Caco-2 (cell line): ENCODE measurements at regions not wholly inside any gene's neighbourhood (a gene's known extent, or its start where the extent isn't known, plus 50 kb on each side); places are given as distances from the start of the nearest gene placed in this dataset.

ENCODE experiments used
- BruUV-seq: library from RNA; stranded (reverse); fragments of 400-500 nt; replicated peaks from 2 replicates; lab custom pipeline; 2021; lab: Mats Ljungman, UMichigan
- CTCF ChIA-PET: fragments of 300-600 bp; sonication (Branson Sonifier 250); formaldehyde crosslinking; loops from one replicate; lab custom pipeline; 2022; ENCODE audit warnings: antibody characterized with exemption; lab: Charles Lee
- POLR2A ChIA-PET: fragments of 300-600 bp; sonication (Branson Sonifier 250); formaldehyde crosslinking; loops from one replicate; lab custom pipeline; 2022; ENCODE audit warnings: antibody characterized with exemption; lab: Charles Lee
- DNase-seq, 2 experiments: peaks; one replicate each; pipeline versions ENCODE4 v3.0.0 to v3.0.0-alpha.2; 2020 to 2022
- H3K27me3 ChIP-seq: replicated peaks from 2 replicates; pipeline ENCODE4 v1.6.0; 2011; ENCODE audit warnings: low read length; ENCODE audit not compliant: control insufficient read depth, insufficient read depth
- H3K36me3 ChIP-seq: 2 replicates; pipeline ENCODE4 v1.5.1; 2011; ENCODE audit warnings: low read length; ENCODE audit not compliant: control insufficient read depth, insufficient read depth
- H3K4me1 ChIP-seq: fragments of 250-450 bp; sonication (Bioruptor Pico); 2 replicates; pipeline ENCODE4 v1.5.1; 2020; ENCODE audit warnings: mild to moderate bottlenecking
- H3K4me3 ChIP-seq: 2 replicates; pipeline ENCODE4 v1.5.1; 2011; ENCODE audit warnings: low read depth, mild to moderate bottlenecking, control low read depth, low read length
- H3K9me3 ChIP-seq: fragments of 250-450 bp; sonication (Bioruptor Pico); 2 replicates; pipeline ENCODE4 v1.5.1; 2020; ENCODE audit warnings: mild to moderate bottlenecking, moderate library complexity
- H3K27ac Mint-ChIP-seq: one replicate; pipeline ENCODE4 v1.8.0; 2022; ENCODE audit warnings: mixed read lengths; ENCODE audit not compliant: unreplicated experiment
- H3K27me3 Mint-ChIP-seq: one replicate; pipeline ENCODE4 v1.8.0; 2022; ENCODE audit warnings: mixed read lengths; ENCODE audit not compliant: insufficient read depth, unreplicated experiment
- H3K36me3 Mint-ChIP-seq: one replicate; pipeline ENCODE4 v1.8.0; 2022; ENCODE audit warnings: mild to moderate bottlenecking, mixed read lengths; ENCODE audit not compliant: insufficient read depth, unreplicated experiment
- H3K4me1 Mint-ChIP-seq: one replicate; pipeline ENCODE4 v1.8.0; 2022; ENCODE audit warnings: low read depth, mixed read lengths; ENCODE audit not compliant: unreplicated experiment
- H3K4me3 Mint-ChIP-seq: one replicate; pipeline ENCODE4 v1.8.0; 2022; ENCODE audit warnings: mild to moderate bottlenecking, moderate library complexity, mixed read lengths; ENCODE audit not compliant: unreplicated experiment
- H3K9me3 Mint-ChIP-seq: one replicate; pipeline ENCODE4 v1.8.0; 2022; ENCODE audit warnings: mixed read lengths; ENCODE audit not compliant: unreplicated experiment
- intact Hi-C: fragments of 100-400 bp; cut with micrococcal nuclease; formaldehyde crosslinking; loops from one replicate; pipeline ENCODE4 v1.10.0; 2022; ENCODE audit not compliant: unreplicated experiment
- TF ChIP-seq, protein P1 (sequence below), 2 experiments: fragments of 200-600 bp in 1 of 2; IDR thresholded peaks; 1 replicate in 1 of 2; 2 replicates in 1 of 2; pipeline versions ENCODE4 v1.5.1 to v1.8.0; 2011 to 2022; ENCODE audit warnings: antibody characterized with exemption in 1 of 2, control low read depth in 1 of 2, inconsistent platforms in 1 of 2, low read depth in 1 of 2, low read length in 1 of 2, mild to moderate bottlenecking in 1 of 2, moderate library complexity in 1 of 2; ENCODE audit not compliant: insufficient read depth in 1 of 2, severe bottlenecking in 1 of 2, unreplicated experiment in 1 of 2

GRCh38 chr1:178030467-178030866 is 60.6 kb upstream of the SEC16B start:
- TF ChIP-seq, protein P1, sequence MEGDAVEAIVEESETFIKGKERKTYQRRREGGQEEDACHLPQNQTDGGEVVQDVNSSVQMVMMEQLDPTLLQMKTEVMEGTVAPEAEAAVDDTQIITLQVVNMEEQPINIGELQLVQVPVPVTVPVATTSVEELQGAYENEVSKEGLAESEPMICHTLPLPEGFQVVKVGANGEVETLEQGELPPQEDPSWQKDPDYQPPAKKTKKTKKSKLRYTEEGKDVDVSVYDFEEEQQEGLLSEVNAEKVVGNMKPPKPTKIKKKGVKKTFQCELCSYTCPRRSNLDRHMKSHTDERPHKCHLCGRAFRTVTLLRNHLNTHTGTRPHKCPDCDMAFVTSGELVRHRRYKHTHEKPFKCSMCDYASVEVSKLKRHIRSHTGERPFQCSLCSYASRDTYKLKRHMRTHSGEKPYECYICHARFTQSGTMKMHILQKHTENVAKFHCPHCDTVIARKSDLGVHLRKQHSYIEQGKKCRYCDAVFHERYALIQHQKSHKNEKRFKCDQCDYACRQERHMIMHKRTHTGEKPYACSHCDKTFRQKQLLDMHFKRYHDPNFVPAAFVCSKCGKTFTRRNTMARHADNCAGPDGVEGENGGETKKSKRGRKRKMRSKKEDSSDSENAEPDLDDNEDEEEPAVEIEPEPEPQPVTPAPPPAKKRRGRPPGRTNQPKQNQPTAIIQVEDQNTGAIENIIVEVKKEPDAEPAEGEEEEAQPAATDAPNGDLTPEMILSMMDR (IDR thresholded peaks at IDR 0.05; ENCODE audit: insufficient read depth in 1 of 2, low read depth in 1 of 2, low read length in 1 of 2, severe bottlenecking in 1 of 2, unreplicated experiment in 1 of 2), result no peak
- DNase-seq, result no peak
- H3K9me3 ChIP-seq, result no peaks in the 10 kb centered on the region
- Mint-ChIP-seq H3K9me3 (no peaks in the 10 kb centered on the region), H3K4me1 (peaks cover 13% of the 10 kb centered on the region), H3K36me3 (no peaks in the 10 kb centered on the region), H3K27me3 (no peaks in the 10 kb centered on the region), H3K4me3 (no peak overlapping the region), H3K27ac (no peak overlapping the region)
- no peaks in the 10 kb centered on the region for H3K36me3 ChIP-seq
- ChIA-PET POLR2A (no interaction called here), CTCF (no interaction called here)
- no TSS peak for BruUV-seq
- H3K27me3 ChIP-seq, result no peaks in the 10 kb centered on the region
- H3K4me3 ChIP-seq, result no peak overlapping the region
- intact Hi-C loops, result no loop called here
- peaks cover 29% of the 10 kb centered on the region for H3K4me1 ChIP-seq

DNA sequence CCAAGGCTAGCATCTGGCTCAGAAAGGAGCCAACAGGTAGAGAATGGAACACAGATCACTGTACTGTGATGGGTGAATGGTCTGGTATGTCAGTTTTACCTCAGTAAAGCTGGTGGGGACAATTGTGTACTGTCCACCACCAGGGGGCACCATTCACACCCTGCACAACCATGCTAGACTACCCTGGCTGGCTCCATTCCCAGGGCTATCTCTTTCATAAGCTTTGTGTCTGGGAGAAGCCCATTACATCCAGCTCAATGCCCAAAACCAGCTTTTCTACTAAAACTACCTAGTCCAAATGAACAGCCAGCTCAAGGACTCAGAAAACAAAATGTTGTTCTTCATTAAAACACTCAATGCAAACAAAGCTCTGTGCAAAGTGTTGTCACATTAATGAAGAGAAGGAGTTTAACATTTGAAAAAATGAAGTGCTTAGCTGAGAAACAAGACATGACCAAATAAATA is 62.0 kb upstream of the RASAL2 start:
- H3K27me3 Mint-ChIP-seq, result no peaks in the 10 kb centered on the region
- POLR2A ChIA-PET, result interaction anchor here (0.5 kb wide), 1 partner anchor 61 kb away, joined by 3 read pairs; no protein-coding TSS in a partner anchor
- intact Hi-C loops, result loop anchor here (1.0 kb wide), 4 partner anchors 24 to 251 kb away; no protein-coding TSS in a partner anchor
- no peak overlapping the region for H3K27ac Mint-ChIP-seq
- no TSS peak for BruUV-seq
- TF ChIP-seq, protein P1 (IDR thresholded peaks at IDR 0.05; ENCODE audit: insufficient read depth in 1 of 2, low read depth in 1 of 2, low read length in 1 of 2, severe bottlenecking in 1 of 2, unreplicated experiment in 1 of 2), result peak; percentile 76 to 91
- H3K4me1 Mint-ChIP-seq, result peaks cover 13% of the 10 kb centered on the region
- Histone ChIP-seq H3K27me3 (no peaks in the 10 kb centered on the region), H3K36me3 (no peaks in the 10 kb centered on the region), H3K4me3 (no peak overlapping the region), H3K4me1 (peaks cover 29% of the 10 kb centered on the region), H3K9me3 (no peaks in the 10 kb centered on the region)
- DNase-seq, result peak; percentile 80 to 83
- CTCF ChIA-PET, result interaction anchor here (0.6 to 1.9 kb wide), 14 partner anchors 8 to 487 kb away, joined by 3 to 13 read pairs (median 4); partner anchors contain the start of gene RASAL2
- H3K9me3 Mint-ChIP-seq, result no peaks in the 10 kb centered on the region
- H3K36me3 Mint-ChIP-seq, result no peaks in the 10 kb centered on the region
- H3K4me3 Mint-ChIP-seq, result no peak overlapping the region

DNA sequence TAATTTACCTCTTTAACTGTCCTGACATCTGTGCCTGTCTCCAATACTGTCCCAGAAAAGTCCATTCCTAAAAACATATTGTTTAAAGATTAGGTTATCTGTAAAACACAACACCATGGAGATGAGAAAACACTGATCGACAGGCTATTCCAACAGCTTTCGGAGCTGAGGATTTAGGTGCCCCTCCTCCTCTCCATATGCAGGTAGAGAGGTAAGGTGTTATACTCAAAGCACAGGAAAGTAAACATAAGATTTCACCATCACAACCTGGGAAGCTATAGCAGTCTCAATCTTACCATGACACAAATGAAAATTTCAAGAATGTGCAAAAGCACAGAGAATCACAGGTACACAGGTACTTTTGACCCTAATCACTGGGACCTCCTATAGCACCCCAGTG is 60.9 kb upstream of the RASAL2 start:
- Mint-ChIP-seq H3K4me1 (peaks cover 13% of the 10 kb centered on the region), H3K9me3 (no peaks in the 10 kb centered on the region), H3K4me3 (no peak overlapping the region), H3K27me3 (no peaks in the 10 kb centered on the region), H3K36me3 (no peaks in the 10 kb centered on the region), H3K27ac (no peak overlapping the region)
- TF ChIP-seq, protein P1 (IDR thresholded peaks at IDR 0.05; ENCODE audit: insufficient read depth in 1 of 2, low read depth in 1 of 2, low read length in 1 of 2, severe bottlenecking in 1 of 2, unreplicated experiment in 1 of 2), result no peak
- CTCF ChIA-PET, result interaction anchor here (0.9 to 1.9 kb wide), 4 partner anchors 28 to 156 kb away, joined by 3 to 12 read pairs (median 4); no protein-coding TSS in a partner anchor
- intact Hi-C loops, result loop anchor here (1.0 kb wide), 1 partner anchor 60 kb away; no protein-coding TSS in a partner anchor
- BruUV-seq, result no TSS peak
- H3K4me1 ChIP-seq, result peaks cover 29% of the 10 kb centered on the region
- no peaks in the 10 kb centered on the region for H3K36me3 ChIP-seq
- H3K9me3 ChIP-seq, result no peaks in the 10 kb centered on the region
- H3K27me3 ChIP-seq, result no peaks in the 10 kb centered on the region
- peak in 1 of 2 experiments; percentile 55 for DNase-seq
- H3K4me3 ChIP-seq, result no peak overlapping the region
- POLR2A ChIA-PET, result interaction anchor here (0.6 kb wide), 1 partner anchor 187 kb away, joined by 3 read pairs; no protein-coding TSS in a partner anchor
